SK-N-SH (cell line): ENCODE measurements at regions not wholly inside any gene's neighbourhood (a gene's known extent, or its start where the extent isn't known, plus 50 kb on each side); places are given as distances from the start of the nearest gene placed in this dataset.

Experiments
- CTCF ChIA-PET: fragments of 300-600, 350-600 bp; formaldehyde crosslinking; extraction: SDS; loops from one replicate; lab custom pipeline; 2021; lab: Yijun Ruan, JAX
- POLR2A ChIA-PET: fragments of 350-600 bp; sonication (Branson Sonifier 250); formaldehyde crosslinking; extraction: SDS; loops from one replicate; lab custom pipeline; 2020; ENCODE audit warnings: antibody characterized with exemption, inconsistent platforms; lab: Yijun Ruan, JAX
- DNase-seq: peaks from one replicate; pipeline ENCODE4 v3.0.0; 2012
- H2AFZ ChIP-seq: fragments of 200-600 bp; sonication (generic); 2 replicates; pipeline ENCODE4 v1.8.1; 2016; ENCODE audit warnings: antibody characterized with exemption, mild to moderate bottlenecking, low read depth
- H3F3A ChIP-seq: fragments of 200-600 bp; sonication (generic); replicated peaks from 2 replicates; pipeline ENCODE3; 2016; ENCODE audit warnings: antibody characterized with exemption, mild to moderate bottlenecking; ENCODE audit not compliant: insufficient read depth
- H3K27ac ChIP-seq, 2 experiments: fragments of 200-500 bp in 1 of 2; fragments of 200-600 bp in 1 of 2; sonication (Bioruptor generic) in 1 of 2; sonication (generic), shearing (Covaris generic) in 1 of 2; 2 replicates each; pipeline versions ENCODE4 v1.5.1 to v1.6.1; 2014 to 2016; ENCODE audit warnings: low read depth in 2 of 2, inconsistent platforms in 1 of 2, low read length in 1 of 2, mild to moderate bottlenecking in 1 of 2, mixed read lengths in 1 of 2
- H3K27me3 ChIP-seq: fragments of 200-600 bp; sonication (generic), shearing (Covaris generic); 2 replicates; pipeline ENCODE4 v1.6.1; 2016; ENCODE audit warnings: mixed run types; ENCODE audit not compliant: insufficient read depth
- H3K36me3 ChIP-seq, 2 experiments: fragments of 200-500 bp in 1 of 2; fragments of 200-600 bp in 1 of 2; sonication (Bioruptor generic) in 1 of 2; sonication (generic) in 1 of 2; replicated peaks in 1 of 2; 2 replicates each; pipeline versions ENCODE3 to v1.5.1; 2014 to 2016; ENCODE audit warnings: low read length in 1 of 2, mild to moderate bottlenecking in 1 of 2; ENCODE audit not compliant: insufficient read depth in 2 of 2, control insufficient read depth in 1 of 2
- H3K4me1 ChIP-seq, 2 experiments: fragments of 200-500 bp in 1 of 2; fragments of 200-600 bp in 1 of 2; sonication (Bioruptor generic) in 1 of 2; sonication (generic), shearing (Covaris generic) in 1 of 2; 2 replicates each; pipeline versions ENCODE4 v1.5.1 to v1.6.1; 2014 to 2016; ENCODE audit warnings: low read depth in 1 of 2, low read length in 1 of 2, mixed run types in 1 of 2; ENCODE audit not compliant: insufficient read depth in 2 of 2, control insufficient read depth in 1 of 2
- H3K4me2 ChIP-seq: fragments of 200-600 bp; sonication (generic), shearing (Covaris generic); 2 replicates; pipeline ENCODE4 v1.6.1; 2017; ENCODE audit warnings: mixed run types
- H3K4me3 ChIP-seq, 2 experiments: fragments of 200-500 bp in 1 of 2; fragments of 200-600 bp in 1 of 2; sonication (Bioruptor generic) in 1 of 2; sonication (generic), shearing (Covaris generic) in 1 of 2; 2 replicates each; pipeline versions ENCODE4 v1.5.1 to v1.8.1; 2014 to 2016; ENCODE audit warnings: low read depth in 2 of 2, inconsistent platforms in 1 of 2, low read length in 1 of 2, mild to moderate bottlenecking in 1 of 2, mixed read lengths in 1 of 2, moderate library complexity in 1 of 2
- H3K79me2 ChIP-seq: fragments of 200-600 bp; sonication (generic); 2 replicates; pipeline ENCODE4 v1.8.1; 2017; ENCODE audit warnings: mild to moderate bottlenecking; ENCODE audit not compliant: insufficient read depth
- H3K9ac ChIP-seq: fragments of 200-600 bp; sonication (generic); 2 replicates; pipeline ENCODE4 v1.6.1; 2017; ENCODE audit warnings: mixed run types
- H3K9me2 ChIP-seq: fragments of 200-600 bp; sonication (generic); 2 replicates; pipeline ENCODE4 v1.6.1; 2017; ENCODE audit warnings: mixed run types
- H3K9me3 ChIP-seq: fragments of 200-600 bp; sonication (generic); 2 replicates; pipeline ENCODE4 v1.6.1; 2017; ENCODE audit warnings: mixed run types, mild to moderate bottlenecking, moderate library complexity
- H4K20me1 ChIP-seq: fragments of 200-600 bp; sonication (generic); 2 replicates; pipeline ENCODE4 v1.6.1; 2017; ENCODE audit warnings: mild to moderate bottlenecking, mixed run types; ENCODE audit not compliant: insufficient read depth
- CHD2 ChIP-seq: fragments of 150-350 bp; IDR thresholded peaks from 2 replicates; pipeline ENCODE4 v1.6.1; 2018; ENCODE audit warnings: low read length; ENCODE audit not compliant: partially characterized antibody
- CTCF ChIP-seq: fragments of 200-600 bp; sonication (generic); IDR thresholded peaks from 2 replicates; pipeline ENCODE4 v1.6.1; 2017; ENCODE audit warnings: antibody characterized with exemption, mild to moderate bottlenecking, moderate library complexity
- EP300 ChIP-seq, 2 experiments: IDR thresholded peaks; 2 replicates each; pipeline versions ENCODE4 v1.4.0 to v1.6.1; 2012; ENCODE audit warnings: borderline replicate concordance in 1 of 2, low read depth in 1 of 2, low read length in 1 of 2
- GABPA ChIP-seq: IDR thresholded peaks from 2 replicates; pipeline ENCODE4 v1.4.0; 2012; ENCODE audit warnings: low read depth, mild to moderate bottlenecking
- IRF3 ChIP-seq: fragments of 150-350 bp; IDR thresholded peaks from 2 replicates; pipeline ENCODE4 v1.6.1; 2016; ENCODE audit warnings: mild to moderate bottlenecking, low read depth, low read length
- MAX ChIP-seq: IDR thresholded peaks from 2 replicates; pipeline ENCODE4 v1.4.0; 2012; ENCODE audit warnings: low read depth
- NFIC ChIP-seq: IDR thresholded peaks from 2 replicates; pipeline ENCODE4 v1.4.0; 2012; ENCODE audit warnings: borderline replicate concordance
- RFX5 ChIP-seq: IDR thresholded peaks from 2 replicates; pipeline ENCODE4 v1.6.1; 2012; ENCODE audit warnings: mild to moderate bottlenecking, improper control_type of control experiment, low read length
- TAF1 ChIP-seq: IDR thresholded peaks from 2 replicates; pipeline ENCODE4 v1.6.1; 2012; ENCODE audit warnings: low read depth, mild to moderate bottlenecking, low read length, moderate library complexity, borderline replicate concordance
- TCF12 ChIP-seq: IDR thresholded peaks from 2 replicates; pipeline ENCODE4 v1.4.0; 2012
- USF1 ChIP-seq: IDR thresholded peaks from 2 replicates; pipeline ENCODE4 v1.4.0; 2012; ENCODE audit warnings: low read depth, borderline replicate concordance
- WGBS: methylation state at CpG from one replicate; pipeline ENCODE4 v1.1.6; 2017; ENCODE audit warnings: low lambda C conversion rate; 5-methylcytosine and 5-hydroxymethylcytosine counted together

GRCh38 chr6:147909640-147910039 lies 401.1 kb downstream of the SAMD5 start:
- Histone ChIP-seq H3K9me2 (no peaks in the 10 kb centered on the region), H3K9ac (no peak overlapping the region), H3K4me3 (no peak overlapping the region), H4K20me1 (no peaks in the 10 kb centered on the region), H3F3A (no peaks in the 10 kb centered on the region), H3K79me2 (no peaks in the 10 kb centered on the region), H3K27me3 (no peaks in the 10 kb centered on the region), H3K9me3 (no peaks in the 10 kb centered on the region), H3K4me1 (no peaks in the 10 kb centered on the region), H2AFZ (no peak overlapping the region), H3K27ac (no peak overlapping the region), H3K36me3 (no peaks in the 10 kb centered on the region), H3K4me2 (no peak overlapping the region)
- CTCF ChIA-PET, result no interaction called here
- WGBS, result 38% methylated on average over 7 of the region's 7 CpGs
- POLR2A ChIA-PET, result no interaction called here
- DNase-seq, result no peak
- TF ChIP-seq USF1 (no peak), MAX (no peak), GABPA (no peak), CHD2 (no peak), TAF1 (no peak), TCF12 (no peak), EP300 (IDR thresholded peaks at IDR 0.05; ENCODE audit: borderline replicate concordance in 1 of 2, low read depth in 1 of 2, low read length in 1 of 2) (no peak), IRF3 (no peak)

- H3K36me3 ChIP-seq, result no peaks in the 10 kb centered on the region
- no peak overlapping the region for H3K27ac ChIP-seq
- H3K4me3 ChIP-seq, result no peak overlapping the region
- WGBS, result 22% methylated on average over 9 of the region's 9 CpGs
- TF ChIP-seq CTCF, result no peak
- no peak for TF ChIP-seq NFIC
- peak; percentile 35; the same call in 1 of the 2 replicates for TF ChIP-seq RFX5
- H3K9me2 ChIP-seq, result no peaks in the 10 kb centered on the region
- no peak for DNase-seq
- H3K4me2 ChIP-seq, result no peak overlapping the region
- no peaks in the 10 kb centered on the region for H3K9me3 ChIP-seq
- CTCF ChIA-PET, result no interaction called here
- H4K20me1 ChIP-seq, result no peaks in the 10 kb centered on the region
- H3K27me3 ChIP-seq, result no peaks in the 10 kb centered on the region
- H3K9ac ChIP-seq, result no peak overlapping the region
- POLR2A ChIA-PET, result no interaction called here
- no peaks in the 10 kb centered on the region for H3K4me1 ChIP-seq
- H3F3A ChIP-seq, result no peaks in the 10 kb centered on the region
- H2AFZ ChIP-seq, result no peak overlapping the region
- no peaks in the 10 kb centered on the region for H3K79me2 ChIP-seq
Measured at GRCh38 chr6:147910281-147910680, 401.8 kb downstream of the SAMD5 start.
